Stimulated activated CD8-positive, alpha-beta memory T cell treated with anti-CD3 and anti-CD28 coated beads, Interleukin-7, amount 100 ng/mL, for 48 hours (primary cell): ENCODE measurements at regions not wholly inside any gene's neighbourhood (a gene's known extent, or its start where the extent isn't known, plus 50 kb on each side); places are given as distances from the start of the nearest gene placed in this dataset.
"Not testable (repeated sequence)": the region's sequence is repeated elsewhere in the genome, so short reads cannot be mapped to it uniquely, and the experiment has no call there.

ENCODE experiments used
- DNase-seq, 2 donors: peaks; one replicate each; pipeline ENCODE4 v3.0.0-alpha.2; 2020; ENCODE audit warnings: low read depth in 1 of 2; ENCODE audit errors: extremely low read depth in 1 of 2

DNA sequence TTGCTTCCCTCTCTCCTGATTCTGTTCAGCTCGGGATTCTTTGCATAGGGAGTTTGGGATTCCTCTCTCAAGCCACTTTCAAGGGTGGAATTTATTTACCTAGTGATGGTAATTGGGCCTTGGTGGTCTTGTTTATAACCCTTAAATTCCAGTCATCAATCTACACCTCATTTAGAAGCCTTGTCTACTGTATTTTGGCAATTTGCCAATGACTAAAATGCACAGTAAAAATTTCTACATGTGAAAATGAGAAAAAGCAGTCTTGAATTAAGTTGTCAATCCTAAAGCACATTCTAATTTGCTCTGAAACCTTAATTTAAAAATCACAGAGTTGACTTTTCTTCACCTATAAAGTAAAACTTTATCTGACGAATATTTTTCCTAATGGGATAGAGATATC is 749.2 kb upstream of the CRIM1 start:
- no peak for DNase-seq

DNA sequence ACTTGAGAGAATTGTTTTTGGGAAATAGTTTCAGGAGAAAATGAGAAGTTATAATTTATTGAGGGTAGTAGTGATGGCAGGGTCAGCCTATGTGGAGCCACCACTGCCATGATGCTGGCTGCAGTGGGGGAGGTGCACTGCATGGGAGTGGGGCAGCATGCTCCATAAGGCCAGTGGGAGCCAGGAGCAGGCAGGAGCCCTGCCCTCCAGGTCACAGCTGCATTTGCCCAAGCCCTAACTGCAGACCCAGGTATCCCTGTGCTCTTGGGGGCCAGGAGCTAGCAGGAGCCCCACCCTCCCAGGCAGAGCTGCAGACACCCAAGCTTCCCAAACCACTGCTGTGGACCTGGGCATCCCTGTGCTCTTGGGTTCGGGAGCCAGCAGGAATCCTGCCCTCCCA is 757.3 kb upstream of the CRIM1 start:
- DNase-seq: no peak

DNA sequence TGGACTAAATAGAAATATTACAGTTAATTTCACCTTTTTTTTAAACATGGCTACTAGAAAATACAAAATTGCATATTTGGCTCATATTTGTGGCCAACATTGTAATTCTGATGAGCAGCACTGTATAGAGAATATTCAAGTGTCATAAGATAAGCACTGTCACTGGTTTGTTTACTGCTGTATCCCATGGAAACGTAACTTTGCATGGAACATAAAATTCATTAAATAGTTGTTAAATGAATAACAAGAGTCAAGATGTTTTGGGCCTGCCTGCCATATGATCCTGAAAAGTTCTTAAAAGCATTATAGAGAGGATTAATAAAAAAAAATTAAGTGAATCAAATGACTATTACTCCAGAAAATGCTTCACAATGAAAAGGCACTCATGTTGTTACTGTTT is 763.7 kb upstream of the CRIM1 start:
- no peak for DNase-seq

DNA sequence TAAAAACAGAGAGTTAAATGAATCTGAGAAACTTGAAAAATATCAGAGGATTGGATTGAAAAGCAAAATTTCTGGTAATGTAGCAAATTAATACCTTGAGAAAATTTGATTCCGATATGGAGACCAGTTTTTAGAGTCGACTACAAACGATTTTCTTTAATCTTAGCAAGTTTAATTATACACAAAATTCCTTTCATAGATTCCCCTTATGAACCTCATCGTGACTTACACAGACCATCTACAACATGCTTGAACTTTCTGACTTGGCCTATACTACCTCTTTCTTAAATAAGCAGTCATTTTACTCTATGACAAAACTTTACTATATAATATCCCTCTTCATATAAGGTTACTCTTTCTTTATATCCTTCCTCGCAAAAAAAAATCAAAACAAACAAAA is 769.6 kb upstream of the CRIM1 start:
- no peak for DNase-seq

- DNase-seq: no peak
Observed at GRCh38 chr2:35582637-35583036, 772.9 kb upstream of the CRIM1 start.

- DNase-seq: no peak
Observed at GRCh38 chr2:35580956-35581355, 774.6 kb upstream of the CRIM1 start.

GRCh38 chr2:35568574-35568973 is 787.0 kb upstream of the CRIM1 start:
- not testable (repeated sequence) for DNase-seq

DNA sequence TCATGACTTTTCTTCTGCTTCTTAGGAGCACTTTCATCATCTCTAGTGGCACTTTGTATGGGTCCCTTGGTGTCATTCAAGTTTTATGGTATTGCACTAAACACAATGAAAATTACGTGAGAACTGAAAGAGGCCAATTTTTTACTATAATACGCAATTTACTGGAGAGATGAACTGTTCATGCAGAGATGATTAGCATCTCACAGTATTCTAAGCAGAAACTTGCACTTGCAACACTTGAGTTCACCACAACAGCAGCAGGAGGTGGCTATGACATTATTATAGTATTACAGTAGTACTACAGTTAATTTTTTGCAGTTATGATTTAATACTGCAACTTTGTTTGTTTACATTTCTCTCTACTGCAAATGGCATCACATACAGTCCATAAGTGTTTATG is 793.1 kb upstream of the CRIM1 start:
- DNase-seq: no peak

DNA sequence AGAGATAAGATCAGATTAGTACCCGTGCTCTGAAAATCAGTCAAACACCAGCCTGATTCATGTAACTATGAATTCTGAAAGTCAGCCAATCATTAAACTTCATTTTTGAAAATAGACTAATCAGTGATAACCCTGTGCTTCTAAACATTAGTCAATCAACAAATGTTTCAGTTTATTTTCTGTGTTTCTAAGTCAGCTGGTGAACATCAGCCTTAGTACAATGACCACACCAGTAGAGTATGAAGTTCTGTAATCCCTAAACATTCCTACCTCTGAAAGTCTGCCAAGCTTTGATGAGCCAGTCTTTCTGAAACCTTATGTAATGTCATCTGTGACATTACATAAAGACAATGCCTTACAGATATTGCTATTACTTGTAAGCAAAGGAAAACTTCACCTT is 807.4 kb upstream of the CRIM1 start:
- DNase-seq: no peak

GRCh38 chr2:35545301-35545700 is 810.3 kb upstream of the CRIM1 start:
- no peak for DNase-seq

GRCh38 chr2:35538796-35539195 is 816.8 kb upstream of the CRIM1 start:
- no peak for DNase-seq

GRCh38 chr2:35530615-35531135 is 824.9 kb upstream of the CRIM1 start:
- DNase-seq: no peak

DNA sequence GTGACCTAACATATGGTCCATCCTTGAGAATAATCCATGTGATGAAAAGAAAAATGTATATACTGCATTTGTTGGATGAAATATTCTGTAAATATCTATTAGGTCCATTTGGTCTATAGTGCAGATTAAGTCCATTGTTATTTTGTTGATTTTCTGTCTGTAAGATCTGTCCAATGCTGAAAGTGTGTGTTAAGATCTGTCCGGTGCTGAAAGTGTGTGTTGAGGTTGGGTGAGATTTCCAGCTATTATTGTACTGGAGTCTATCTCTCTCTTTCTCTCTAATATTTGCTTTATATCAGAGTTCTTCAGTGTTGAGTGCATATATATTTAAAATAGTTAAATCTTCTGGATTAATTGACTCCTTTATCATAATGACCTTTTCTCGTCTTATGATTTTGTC is 828.8 kb upstream of the CRIM1 start:
- DNase-seq: no peak

DNA sequence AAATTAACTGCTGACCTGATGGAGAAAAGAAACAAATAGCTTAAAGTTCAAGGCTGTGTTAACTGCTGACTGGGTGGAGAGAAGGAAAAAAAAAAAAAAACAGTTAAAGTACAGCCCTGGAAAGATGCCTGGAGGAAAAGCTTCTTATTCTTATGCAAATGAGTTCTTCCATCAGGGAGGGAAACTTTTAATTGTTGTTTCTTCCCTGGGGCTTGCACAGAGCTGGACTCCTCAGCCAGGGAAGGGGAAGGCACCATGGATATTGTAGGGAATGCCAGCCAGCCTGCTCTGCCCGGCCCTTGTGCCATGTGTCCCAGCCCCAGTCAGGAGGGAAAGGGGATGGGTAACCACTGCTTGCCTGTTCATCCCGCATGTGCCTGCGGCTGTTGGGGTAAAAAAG is 833.1 kb upstream of the CRIM1 start:
- no peak for DNase-seq

DNA sequence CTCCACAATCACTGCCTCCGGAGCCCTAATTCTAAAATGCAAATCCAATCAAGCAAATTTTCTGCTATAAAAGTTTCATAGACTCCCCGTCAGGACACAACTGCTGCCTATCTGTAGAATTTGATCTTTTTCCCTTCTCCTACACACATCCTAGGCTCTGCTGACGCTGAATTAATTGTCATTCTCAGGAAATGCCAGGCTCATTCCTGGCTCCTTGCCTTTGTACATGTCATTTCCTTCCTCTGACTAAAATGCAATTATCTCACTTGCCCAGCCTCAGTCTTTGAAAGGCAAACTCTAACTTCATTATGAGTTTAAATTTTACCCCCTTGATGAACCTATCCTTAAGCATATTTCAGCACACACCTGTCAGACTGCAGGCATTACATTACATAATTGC is 844.9 kb upstream of the CRIM1 start:
- no peak for DNase-seq

GRCh38 chr2:35508601-35509000 is 847.0 kb upstream of the CRIM1 start:
- no peak for DNase-seq

DNA sequence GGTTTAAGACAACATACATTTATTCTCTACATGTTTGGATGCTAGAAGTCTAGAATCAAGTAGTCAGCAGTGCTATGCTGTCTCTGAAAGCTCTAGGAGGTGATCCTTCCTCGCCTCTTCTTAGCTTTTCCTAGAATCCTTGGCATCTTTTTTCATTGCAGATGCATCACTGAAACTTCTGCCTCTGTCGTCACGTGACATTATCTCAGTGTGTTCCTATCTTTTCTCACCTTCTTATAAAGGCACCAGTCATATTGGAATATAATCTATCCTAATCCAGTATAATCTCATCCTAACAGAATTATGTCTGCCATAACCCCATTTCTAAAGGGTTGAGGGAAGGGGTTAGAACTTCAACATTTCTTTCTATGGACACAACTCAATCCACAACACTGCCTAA is 851.2 kb upstream of the CRIM1 start:
- no peak for DNase-seq

DNA sequence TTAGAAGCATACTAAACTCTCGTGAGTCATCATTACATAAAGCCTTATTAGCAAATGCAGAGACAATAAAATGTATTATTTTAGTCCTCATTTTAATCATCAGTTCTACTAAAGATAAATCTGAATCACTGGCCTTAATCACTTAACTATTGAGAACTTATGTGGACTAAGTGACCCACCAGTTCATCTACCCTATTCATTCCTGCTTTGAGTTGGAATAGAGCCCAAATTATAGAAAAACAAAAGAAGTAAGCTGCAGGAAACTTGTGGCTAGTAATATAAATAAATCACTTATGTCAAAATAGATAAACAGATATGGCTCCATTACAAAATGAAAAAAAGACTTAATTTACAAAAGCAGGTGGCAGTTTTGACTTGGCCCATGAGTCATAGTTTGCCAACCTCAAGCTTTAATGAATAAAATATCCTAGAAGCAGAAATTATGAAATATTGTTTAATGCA is 851.8 kb upstream of the CRIM1 start:
- DNase-seq: no peak

- DNase-seq: no peak
Observed at GRCh38 chr2:35503311-35503710, 852.3 kb upstream of the CRIM1 start.

DNA sequence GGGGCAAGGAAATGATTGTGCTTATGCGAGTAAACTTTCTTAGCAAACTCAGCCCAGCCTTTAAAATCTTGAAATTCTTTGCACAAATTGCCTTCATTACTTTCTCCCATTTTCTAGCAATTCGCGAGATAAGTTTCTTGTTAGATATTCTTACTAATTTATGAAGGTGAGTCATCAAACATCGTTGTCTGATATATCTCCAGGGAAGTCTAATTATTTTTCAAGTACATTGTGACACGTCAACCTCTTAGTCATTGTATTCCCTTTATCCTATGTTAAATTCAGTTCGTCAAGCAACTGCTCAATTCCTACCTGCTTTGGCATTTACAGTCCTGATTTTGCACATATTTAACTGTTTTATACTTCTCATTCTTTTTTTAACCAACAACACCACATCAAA is 854.5 kb upstream of the CRIM1 start:
- DNase-seq: no peak

GRCh38 chr2:35496022-35496421 is 859.6 kb upstream of the CRIM1 start:
- no peak for DNase-seq

DNA sequence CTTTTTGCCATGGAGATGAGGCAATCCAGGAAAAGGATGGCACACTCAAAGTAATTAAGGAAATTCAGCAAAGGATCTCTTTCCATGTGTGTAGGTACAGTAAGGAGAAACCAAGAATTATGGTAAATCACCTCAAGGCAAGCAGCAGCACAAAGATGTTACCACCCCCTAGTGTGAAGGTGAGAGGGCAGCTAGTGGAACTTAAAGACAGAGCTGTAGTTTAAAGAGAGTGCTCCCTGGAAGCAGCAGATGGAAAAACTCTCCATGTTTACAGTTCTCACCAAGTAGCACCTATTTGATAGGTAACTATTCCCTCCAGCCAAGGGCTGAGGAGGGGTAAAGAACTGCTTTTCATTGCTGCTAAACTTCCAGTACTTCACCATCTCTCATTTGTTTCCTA is 860.4 kb upstream of the CRIM1 start:
- DNase-seq: no peak

DNA sequence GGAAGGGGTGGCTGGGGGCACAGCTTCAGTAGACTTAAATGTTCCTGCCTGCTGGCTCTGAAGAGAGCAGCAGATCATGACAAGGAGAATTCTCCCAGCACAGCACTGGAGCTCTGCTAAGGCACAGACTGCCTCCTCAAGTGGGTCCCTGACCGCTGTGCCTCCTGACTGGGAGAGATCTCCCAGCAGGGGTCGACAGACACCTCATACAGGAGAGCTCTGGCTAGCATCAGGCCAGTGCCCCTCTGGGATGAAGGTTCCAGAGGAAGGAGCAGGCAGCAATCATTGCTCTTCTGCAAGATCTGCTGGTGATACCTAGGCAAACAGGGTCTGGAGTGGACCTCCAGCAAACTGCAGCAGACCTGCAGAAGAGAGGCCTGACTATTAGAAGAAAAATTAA is 877.5 kb upstream of the CRIM1 start:
- DNase-seq: not testable (repeated sequence)

- DNase-seq: no peak
Observed at GRCh38 chr2:35468245-35468644, 887.3 kb upstream of the CRIM1 start.
